NCI-H82 (cell line): ENCODE measurements at regions not wholly inside any gene's neighbourhood (a gene's known extent, or its start where the extent isn't known, plus 50 kb on each side); places are given as distances from the start of the nearest gene placed in this dataset.
"Not testable (repeated sequence)": the region's sequence is repeated elsewhere in the genome, so short reads cannot be mapped to it uniquely, and the experiment has no call there.

ENCODE experiments used
- DNase-seq: peaks from one replicate; lab custom pipeline; 2025; lab: John Stamatoyannopoulos, UW

GRCh38 chr16:5215901-5216300, 118.3 kb upstream of the EEF2KMT start:
- peak; percentile 97 for DNase-seq

DNA sequence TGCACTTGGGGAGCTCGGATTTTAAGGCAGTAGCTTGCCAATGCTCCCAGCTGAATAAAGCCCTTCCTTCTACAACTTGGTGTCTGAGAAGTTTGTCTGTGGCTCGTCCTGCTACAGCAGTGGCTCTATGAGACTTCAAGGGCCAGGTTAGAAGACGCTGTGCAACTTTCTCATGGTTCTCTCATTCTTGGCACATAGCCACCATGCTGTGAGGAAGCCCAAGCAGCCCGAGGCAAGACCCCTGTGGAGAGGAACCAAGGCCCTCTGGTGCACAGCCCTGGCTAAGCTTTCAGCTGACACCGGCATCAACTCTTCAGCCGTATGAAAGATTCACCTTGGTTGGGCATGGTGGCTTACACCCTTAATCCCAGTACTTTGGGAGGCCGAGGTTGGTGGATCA, 116.9 kb upstream of the EEF2KMT start:
- no peak for DNase-seq

GRCh38 chr16:5212501-5212900, 114.9 kb upstream of the EEF2KMT start:
- DNase-seq: peak; percentile 11

- peak; percentile 77 for DNase-seq
Measured at GRCh38 chr16:5207862-5208498, 110.4 kb upstream of the EEF2KMT start.

DNA sequence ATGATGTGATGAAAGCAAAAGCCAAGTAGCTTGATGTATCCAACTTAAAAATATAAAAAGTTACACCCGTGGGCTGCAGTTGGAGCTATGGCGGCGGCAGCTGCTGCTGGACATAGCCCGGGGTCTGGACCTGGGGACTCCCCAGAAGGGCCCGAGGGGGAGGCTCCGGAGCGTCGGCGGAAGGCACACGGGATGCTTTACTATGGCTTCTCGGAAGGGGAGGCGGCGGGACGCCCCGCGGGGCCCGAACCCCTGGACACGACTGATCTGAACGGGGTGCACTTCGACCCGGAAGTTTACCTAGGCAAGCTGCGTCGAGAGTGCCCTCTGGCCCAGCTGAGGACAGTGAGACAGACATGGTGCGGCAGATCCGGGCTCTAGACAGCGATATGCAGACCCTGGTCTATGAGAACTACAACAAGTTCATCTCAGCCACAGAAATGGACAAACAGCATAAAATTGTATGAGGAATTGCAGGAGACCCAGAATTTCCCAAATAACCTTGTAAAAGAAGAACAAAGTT, 109.5 kb upstream of the EEF2KMT start:
- no peak for DNase-seq

DNA sequence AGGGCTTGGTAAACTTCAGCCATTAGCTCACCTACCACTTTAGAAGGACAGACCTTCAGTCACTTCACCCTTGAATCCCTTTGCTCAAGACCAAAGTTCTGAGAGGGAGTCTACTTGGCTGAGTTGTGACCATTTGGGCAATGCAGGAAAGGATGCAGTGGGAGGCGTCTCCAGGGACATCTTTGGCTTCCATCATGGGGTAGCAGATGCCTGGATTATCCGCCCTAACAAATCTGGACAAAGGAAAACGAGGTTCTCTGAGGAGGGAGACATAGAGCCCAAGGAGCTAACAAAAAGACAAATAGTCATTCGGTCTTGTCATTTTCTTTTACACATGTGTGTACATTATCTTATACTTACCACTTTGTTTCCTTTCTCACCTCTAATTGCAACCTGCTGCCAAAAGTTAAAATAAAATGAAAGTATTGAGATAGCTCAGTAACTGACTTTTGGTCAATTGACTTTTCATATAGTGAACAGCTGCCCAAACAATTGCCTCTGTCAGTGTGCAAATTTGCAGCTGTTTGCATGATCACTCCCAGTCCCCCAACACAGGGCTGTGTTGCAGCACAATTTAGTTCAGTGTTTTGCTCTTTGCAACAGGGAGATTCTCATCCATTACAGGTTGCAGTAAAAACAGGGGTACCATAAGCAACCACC, 108.9 kb upstream of the EEF2KMT start:
- no peak for DNase-seq

- DNase-seq: no peak
Measured at GRCh38 chr16:5205361-5206040, 107.9 kb upstream of the EEF2KMT start.

DNA sequence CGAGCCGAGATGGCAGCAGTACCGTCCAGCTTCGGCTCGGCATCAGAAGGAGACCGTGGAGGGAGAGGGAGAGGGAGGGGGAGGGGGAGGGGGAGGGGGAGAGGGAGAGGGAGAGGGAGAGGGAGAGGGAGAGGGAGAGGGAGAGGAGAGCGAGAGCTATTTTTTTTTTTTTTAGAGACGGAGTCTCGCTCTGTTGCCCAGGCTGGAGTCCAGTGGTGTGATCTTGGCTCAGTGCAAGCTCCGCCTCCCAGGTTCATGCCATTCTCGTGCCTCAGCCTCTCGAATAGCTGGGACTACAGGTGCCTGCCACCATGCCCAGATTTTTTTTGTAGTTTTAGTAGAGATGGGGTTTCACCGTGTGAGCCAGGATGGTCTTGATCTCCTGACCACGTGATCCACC, 106.1 kb upstream of the EEF2KMT start:
- not testable (repeated sequence) for DNase-seq

GRCh38 chr16:5200123-5200522, 102.5 kb upstream of the EEF2KMT start:
- no peak for DNase-seq

- DNase-seq: no peak
Measured at GRCh38 chr16:5196204-5196603, 98.6 kb upstream of the EEF2KMT start.

DNA sequence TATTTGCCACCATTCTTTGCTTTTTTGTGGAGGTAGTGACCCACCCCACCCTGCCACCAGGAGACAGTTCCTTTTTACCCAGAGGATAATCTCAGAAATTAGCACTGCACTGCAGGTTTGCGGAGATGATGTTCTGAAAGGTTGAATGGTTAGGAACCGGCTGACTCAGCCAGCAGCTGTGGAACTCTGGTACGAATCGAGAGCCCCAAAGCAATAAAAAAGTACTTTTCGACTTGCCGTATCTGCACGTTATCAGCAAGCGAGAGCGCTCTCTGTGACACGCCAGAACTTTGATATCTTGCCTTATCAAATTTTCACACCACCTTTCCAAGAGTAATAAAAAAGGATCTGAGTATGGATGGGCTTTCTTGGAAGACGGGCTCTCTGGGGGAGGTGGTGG, 96.3 kb upstream of the EEF2KMT start:
- no peak for DNase-seq

GRCh38 chr16:5188989-5189352, 91.4 kb upstream of the EEF2KMT start:
- DNase-seq: no peak

DNA sequence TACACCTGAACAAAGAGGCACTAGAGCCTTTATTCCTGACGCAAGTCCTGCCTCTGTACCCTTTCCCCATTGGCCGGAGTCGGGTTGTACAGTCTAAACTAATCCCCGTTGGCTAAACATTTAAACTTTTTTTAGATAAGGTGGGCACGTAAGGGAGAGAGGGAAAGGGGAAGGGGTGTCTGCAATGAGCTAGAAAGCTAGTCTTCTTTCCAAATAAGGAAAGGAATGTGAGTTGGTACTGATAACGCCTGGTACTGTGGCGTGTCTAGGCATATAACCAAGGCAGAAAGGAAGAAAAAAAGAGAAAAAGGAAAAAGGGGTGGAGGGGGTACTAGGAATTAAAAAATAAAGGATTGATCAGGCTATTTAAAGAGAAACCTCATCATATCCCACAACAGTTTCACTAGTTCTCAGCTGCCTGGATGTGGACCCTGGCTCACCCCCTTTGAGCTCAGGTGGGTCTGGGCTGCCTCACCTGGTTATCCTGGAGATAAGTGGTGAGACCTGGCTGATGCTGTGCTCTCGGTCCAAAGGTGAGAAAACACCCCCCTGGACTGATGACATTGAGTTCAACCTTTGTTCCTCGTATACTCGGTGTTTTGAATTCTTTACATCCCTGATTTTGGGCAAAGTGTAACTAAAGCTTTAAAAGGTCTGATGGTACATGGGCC, 90.9 kb upstream of the EEF2KMT start:
- no peak for DNase-seq

DNA sequence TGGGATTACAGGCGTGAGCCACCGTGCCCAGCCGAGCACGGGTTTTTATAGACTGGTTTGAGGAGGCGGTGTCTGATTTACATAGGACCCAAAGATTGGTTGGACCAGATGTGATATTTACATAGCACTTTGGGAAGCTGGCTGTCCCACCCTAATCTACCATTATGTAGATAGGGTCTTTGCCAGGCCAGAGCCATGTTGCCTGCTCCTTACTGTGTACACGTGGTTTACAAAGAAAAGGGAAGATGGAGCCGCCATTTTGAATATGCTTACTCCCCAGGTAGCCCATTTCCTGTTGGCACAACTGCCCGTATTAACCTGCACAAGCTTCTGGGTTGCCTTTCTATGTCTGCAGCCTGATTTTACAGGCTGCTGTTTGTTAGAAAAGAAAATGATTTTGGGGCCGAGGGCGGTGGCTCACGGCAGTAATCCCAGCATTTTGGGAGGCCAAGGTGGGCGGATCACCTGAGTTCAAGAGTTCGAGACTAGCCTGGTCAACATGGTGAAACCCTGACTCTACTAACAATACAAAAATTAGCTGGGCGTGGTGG, 89.9 kb upstream of the EEF2KMT start:
- DNase-seq: peak; percentile 63

DNA sequence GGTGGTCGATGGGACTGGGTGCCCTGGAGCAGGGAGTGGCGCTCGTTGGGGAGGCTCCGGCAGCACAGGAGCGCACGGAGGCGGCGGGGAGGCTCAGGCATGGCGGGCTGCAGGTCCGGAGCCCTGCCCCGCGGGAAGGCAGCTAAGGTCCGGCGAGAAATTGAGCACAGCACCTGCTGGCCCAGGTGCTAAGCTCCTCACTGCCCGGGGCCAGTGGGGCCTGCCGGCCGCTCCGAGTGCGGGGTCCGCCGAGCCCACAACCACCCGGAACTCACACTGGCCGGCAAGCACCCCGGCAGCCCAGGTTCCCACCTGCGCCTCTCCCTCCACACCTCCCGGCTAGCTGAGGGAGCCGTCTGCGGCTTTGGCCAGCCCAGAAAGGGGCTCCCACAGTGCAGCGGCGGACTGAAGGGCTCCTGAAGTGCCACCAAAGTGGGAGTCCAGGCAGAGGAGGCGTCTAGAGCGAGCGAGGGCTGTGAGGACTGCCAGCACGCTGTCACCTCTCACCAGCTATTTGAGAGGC, 88.8 kb upstream of the EEF2KMT start:
- DNase-seq: no peak

DNA sequence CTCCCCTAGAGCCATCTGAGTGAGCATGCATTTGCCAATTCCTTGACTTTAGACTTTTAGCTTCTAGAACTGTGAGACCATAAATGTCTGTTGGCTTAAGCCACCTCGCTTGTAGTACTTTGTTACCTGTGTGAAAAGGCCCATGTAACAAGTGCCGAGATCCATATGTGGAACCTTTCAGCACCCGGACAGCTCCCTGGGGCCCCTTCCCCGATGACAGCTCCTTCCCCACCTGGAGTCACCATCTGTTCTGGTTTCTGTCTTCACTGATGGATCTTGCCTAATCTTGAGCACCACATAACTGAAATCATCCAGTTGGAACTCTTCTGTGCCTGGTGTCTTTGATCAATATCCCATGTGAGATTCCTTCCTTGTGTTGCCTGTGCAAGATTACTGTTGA, 78.9 kb upstream of the EEF2KMT start:
- DNase-seq: no peak

DNA sequence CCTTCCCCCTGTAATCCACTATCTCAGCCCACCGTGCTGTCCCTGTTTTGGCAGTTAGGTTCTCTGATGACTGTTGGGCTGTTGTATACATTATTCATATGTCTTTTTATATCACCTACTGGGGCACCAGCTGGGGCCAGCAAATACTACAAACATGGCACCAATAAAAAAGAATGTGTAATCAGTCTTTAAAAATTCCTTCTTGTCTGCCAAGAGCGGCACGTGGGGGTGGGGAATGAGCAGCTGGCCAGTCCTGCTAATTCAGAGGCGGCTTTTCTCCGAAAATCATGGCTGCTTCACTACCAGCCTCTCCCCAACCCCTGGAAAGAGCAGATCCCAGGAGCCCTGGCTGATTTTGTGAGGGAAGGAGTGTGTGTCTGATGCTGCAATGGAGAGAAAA, 77.7 kb upstream of the EEF2KMT start:
- DNase-seq: peak; percentile 30

GRCh38 chr16:5166486-5166885, 68.9 kb upstream of the EEF2KMT start:
- DNase-seq: no peak

GRCh38 chr16:5165429-5165828, 67.8 kb upstream of the EEF2KMT start:
- not testable (repeated sequence) for DNase-seq

- DNase-seq: not testable (repeated sequence)
Measured at GRCh38 chr16:5162801-5163200, 65.2 kb upstream of the EEF2KMT start.

GRCh38 chr16:5161888-5162287, 64.3 kb upstream of the EEF2KMT start:
- DNase-seq: not testable (repeated sequence)

DNA sequence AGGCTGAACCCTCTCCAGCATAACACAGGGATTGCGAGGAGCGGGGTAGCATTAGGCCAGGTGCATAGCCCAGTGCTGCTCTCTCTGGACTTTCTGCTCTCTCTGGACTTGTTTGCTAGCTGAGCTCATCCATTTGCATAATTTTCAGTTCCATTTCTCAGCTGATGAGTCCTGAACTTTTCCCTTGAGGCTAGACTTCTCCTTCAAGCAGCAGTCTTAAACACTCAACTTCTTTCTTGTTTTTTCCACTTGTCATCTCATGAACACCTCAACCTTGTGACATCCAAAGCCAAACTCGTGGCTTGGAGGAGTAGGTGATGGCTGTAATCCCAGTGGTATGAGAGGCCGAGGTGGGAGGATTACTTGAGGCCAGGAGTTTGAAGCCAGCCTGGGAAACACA, 62.4 kb upstream of the EEF2KMT start:
- DNase-seq: not testable (repeated sequence)
